ENCODE measurements at regions not wholly inside any gene's neighbourhood (a gene's known extent, or its start where the extent isn't known, plus 50 kb on each side); places are given as distances from the start of the nearest gene placed in this dataset.

GRCh38 chr7:25671111-25671510 lies 442.8 kb upstream of the NPVF start:
- peaks cover 10% of the 10 kb centered on the region for H3K27me3 ChIP-seq (ENCODE audit: control insufficient read depth, insufficient read depth, low read length)
- H3K9me3 ChIP-seq (ENCODE audit: control insufficient read depth, insufficient read depth, low read length) = no peaks in the 10 kb centered on the region
- no peak overlapping the region for H3K27ac ChIP-seq (ENCODE audit: low read depth, low read length)
- H3K4me3 ChIP-seq (ENCODE audit: low read depth, low read length) = no peak overlapping the region
- no peak for DNase-seq (ENCODE audit: low read depth, low spot score)
- ChIA-PET CTCF (interaction anchor here (0.7 to 0.9 kb wide), 2 partner anchors 105 to 180 kb away, joined by 3 read pairs; no protein-coding TSS in a partner anchor), POLR2A (no interaction called here)
- TF ChIP-seq CTCF (IDR thresholded peaks at IDR 0.05; ENCODE audit: low read depth, low read length) = no peak

GRCh38 chr7:25672496-25672895 lies 444.2 kb upstream of the NPVF start:
- CTCF ChIA-PET = no interaction called here
- POLR2A ChIA-PET = no interaction called here
- Histone ChIP-seq H3K27ac (ENCODE audit: low read depth, low read length) (no peak overlapping the region), H3K27me3 (ENCODE audit: control insufficient read depth, insufficient read depth, low read length) (peaks cover 12% of the 10 kb centered on the region), H3K4me3 (ENCODE audit: low read depth, low read length) (no peak overlapping the region), H3K9me3 (ENCODE audit: control insufficient read depth, insufficient read depth, low read length) (no peaks in the 10 kb centered on the region)
- no peak for DNase-seq (ENCODE audit: low read depth, low spot score)
- no peak for TF ChIP-seq CTCF (IDR thresholded peaks at IDR 0.05; ENCODE audit: low read depth, low read length)

- Histone ChIP-seq H3K27me3 (ENCODE audit: control insufficient read depth, insufficient read depth, low read length) (peaks cover 2% of the 10 kb centered on the region), H3K9me3 (ENCODE audit: control insufficient read depth, insufficient read depth, low read length) (no peaks in the 10 kb centered on the region), H3K27ac (ENCODE audit: low read depth, low read length) (no peak overlapping the region), H3K4me3 (ENCODE audit: low read depth, low read length) (no peak overlapping the region)
- no peak for TF ChIP-seq CTCF (IDR thresholded peaks at IDR 0.05; ENCODE audit: low read depth, low read length)
- ChIA-PET CTCF (no interaction called here), POLR2A (no interaction called here)
- no peak for DNase-seq (ENCODE audit: low read depth, low spot score)
These were observed 447.6 kb upstream of the NPVF start for GRCh38 chr7:25675789-25676474.

GRCh38 chr7:25677595-25677994 lies 449.3 kb upstream of the NPVF start:
- POLR2A ChIA-PET = no interaction called here
- no peaks in the 10 kb centered on the region for H3K9me3 ChIP-seq (ENCODE audit: control insufficient read depth, insufficient read depth, low read length)
- DNase-seq (ENCODE audit: low read depth, low spot score) = no peak
- CTCF ChIA-PET = no interaction called here
- no peak for TF ChIP-seq CTCF (IDR thresholded peaks at IDR 0.05; ENCODE audit: low read depth, low read length)
- H3K27me3 ChIP-seq (ENCODE audit: control insufficient read depth, insufficient read depth, low read length) = peaks cover 2% of the 10 kb centered on the region
- H3K27ac ChIP-seq (ENCODE audit: low read depth, low read length) = no peak overlapping the region
- H3K4me3 ChIP-seq (ENCODE audit: low read depth, low read length) = no peak overlapping the region

- H3K4me3 ChIP-seq (ENCODE audit: low read depth, low read length) = no peak overlapping the region
- POLR2A ChIA-PET = no interaction called here
- peaks cover 2% of the 10 kb centered on the region for H3K27me3 ChIP-seq (ENCODE audit: control insufficient read depth, insufficient read depth, low read length)
- no peaks in the 10 kb centered on the region for H3K9me3 ChIP-seq (ENCODE audit: control insufficient read depth, insufficient read depth, low read length)
- CTCF ChIA-PET = no interaction called here
- H3K27ac ChIP-seq (ENCODE audit: low read depth, low read length) = no peak overlapping the region
- no peak for DNase-seq (ENCODE audit: low read depth, low spot score)
- no peak for TF ChIP-seq CTCF (IDR thresholded peaks at IDR 0.05; ENCODE audit: low read depth, low read length)
These were observed 449.9 kb upstream of the NPVF start for GRCh38 chr7:25678215-25678614.

All from AG04450 (cell line).